Neural progenitor cell (in vitro differentiated cells): ENCODE measurements at regions not wholly inside any gene's neighbourhood (a gene's known extent, or its start where the extent isn't known, plus 50 kb on each side); places are given as distances from the start of the nearest gene placed in this dataset.

Experiments used
- DNase-seq: peaks from one replicate; pipeline ENCODE4 v3.0.0-alpha.2; 2016; ENCODE audit warnings: low spot score
- H2AFZ ChIP-seq: fragments of 200-600 bp; sonication (generic); replicated peaks from 2 replicates; pipeline ENCODE4 v1.6.1; 2016; ENCODE audit warnings: antibody characterized with exemption
- H3F3A ChIP-seq: fragments of 200-600 bp; sonication (generic); 2 replicates; pipeline ENCODE4 v1.6.1; 2016; ENCODE audit warnings: antibody characterized with exemption, low read depth
- H3K27ac ChIP-seq: fragments of 200-600 bp; sonication (generic); 2 replicates; pipeline ENCODE4 v1.5.1; 2016; ENCODE audit warnings: mild to moderate bottlenecking
- H3K27me3 ChIP-seq: fragments of 200-600 bp; sonication (generic); 2 replicates; pipeline ENCODE4 v1.6.1; 2016; ENCODE audit warnings: mild to moderate bottlenecking, moderate library complexity
- H3K36me3 ChIP-seq: fragments of 200-600 bp; sonication (generic); 2 replicates; pipeline ENCODE4 v1.5.1; 2016
- H3K4me1 ChIP-seq: fragments of 200-600 bp; sonication (generic); 2 replicates; pipeline ENCODE4 v1.6.1; 2016; ENCODE audit warnings: mixed run types
- H3K4me2 ChIP-seq: fragments of 200-600 bp; sonication (generic); 2 replicates; pipeline ENCODE4 v1.6.1; 2016
- H3K4me3 ChIP-seq: fragments of 200-600 bp; sonication (generic); 2 replicates; pipeline ENCODE4 v1.5.1; 2016
- H3K79me2 ChIP-seq: fragments of 200-600 bp; sonication (generic); 2 replicates; pipeline ENCODE4 v1.6.1; 2016; ENCODE audit warnings: low read depth
- H3K9ac ChIP-seq: fragments of 200-600 bp; sonication (generic); 2 replicates; pipeline ENCODE4 v1.6.1; 2016
- H3K9me3 ChIP-seq: fragments of 200-600 bp; sonication (generic); 2 replicates; pipeline ENCODE4 v1.5.1; 2016; ENCODE audit warnings: low read depth
- H4K20me1 ChIP-seq: fragments of 200-600 bp; sonication (generic); 2 replicates; pipeline ENCODE4 v1.6.1; 2016; ENCODE audit warnings: low read depth
- H3K27ac Mint-ChIP-seq: 3 replicates; pipeline ENCODE4 v1.8.0; 2021; ENCODE audit warnings: mixed read lengths
- H3K27me3 Mint-ChIP-seq: 2 replicates; pipeline ENCODE4 v1.8.0; 2022; ENCODE audit warnings: low read depth, mild to moderate bottlenecking, inconsistent platforms, moderate library complexity, mixed read lengths; ENCODE audit not compliant: insufficient read depth
- H3K36me3 Mint-ChIP-seq: 3 replicates; pipeline ENCODE4 v1.8.0; 2021; ENCODE audit warnings: mixed read lengths
- H3K4me1 Mint-ChIP-seq: 3 replicates; pipeline ENCODE4 v1.8.0; 2021; ENCODE audit warnings: mixed read lengths
- H3K4me3 Mint-ChIP-seq: 3 replicates; pipeline ENCODE4 v1.8.0; 2021; ENCODE audit warnings: mild to moderate bottlenecking, moderate library complexity, mixed read lengths
- H3K9me3 Mint-ChIP-seq: 3 replicates; pipeline ENCODE4 v1.8.0; 2020; ENCODE audit warnings: mixed read lengths
- EZH2 ChIP-seq: fragments of 200-600 bp; sonication (generic); IDR thresholded peaks from 2 replicates; pipeline ENCODE4 v1.6.1; 2017; ENCODE audit warnings: antibody characterized with exemption, mild to moderate bottlenecking, moderate library complexity
- EZH2phosphoT487 ChIP-seq: fragments of 200-600 bp; sonication (generic); IDR thresholded peaks from 2 replicates; pipeline ENCODE4 v1.6.1; 2017; ENCODE audit warnings: antibody characterized with exemption
- TF ChIP-seq, protein P1 (sequence below): fragments of 200-600 bp; sonication (generic); IDR thresholded peaks from 2 replicates; pipeline ENCODE4 v1.5.1; 2017; ENCODE audit warnings: antibody characterized with exemption, mild to moderate bottlenecking

DNA sequence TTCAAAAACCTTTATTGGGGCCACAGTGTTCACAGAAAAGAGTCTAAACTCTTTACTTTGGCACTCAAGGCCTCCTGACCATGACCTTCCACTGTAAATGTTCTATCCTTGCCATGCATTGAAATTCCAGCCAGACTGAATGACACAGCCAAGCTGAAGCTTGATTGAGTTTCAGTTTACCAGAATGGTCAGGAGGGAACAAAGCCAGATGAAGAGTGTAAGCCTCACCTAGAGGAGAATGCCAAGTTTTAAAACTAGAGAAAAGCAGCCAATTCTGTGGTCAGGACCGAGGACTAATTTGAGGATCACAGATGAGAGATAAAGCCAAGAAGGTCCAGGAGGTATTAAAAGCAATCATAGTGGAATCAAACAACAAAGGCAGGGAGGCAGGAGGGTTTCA is 215.3 kb downstream of the KCNA4 start:
- Histone ChIP-seq H3K4me3 (no peak overlapping the region), H3K79me2 (no peaks in the 10 kb centered on the region), H3K36me3 (no peaks in the 10 kb centered on the region), H3F3A (no peaks in the 10 kb centered on the region), H3K9me3 (no peaks in the 10 kb centered on the region), H3K9ac (no peak overlapping the region), H3K4me2 (no peak overlapping the region), H2AFZ (no peak overlapping the region), H3K27me3 (no peaks in the 10 kb centered on the region), H3K27ac (no peak overlapping the region), H3K4me1 (peaks cover 15% of the 10 kb centered on the region), H4K20me1 (no peaks in the 10 kb centered on the region)
- H3K9me3 Mint-ChIP-seq: peaks cover 3% of the 10 kb centered on the region
- DNase-seq: no peak
- no peaks in the 10 kb centered on the region for H3K27me3 Mint-ChIP-seq
- no peaks in the 10 kb centered on the region for H3K4me1 Mint-ChIP-seq
- H3K4me3 Mint-ChIP-seq: no peak overlapping the region
- H3K36me3 Mint-ChIP-seq: no peaks in the 10 kb centered on the region
- H3K27ac Mint-ChIP-seq: no peak overlapping the region
- TF ChIP-seq EZH2phosphoT487 (no peak), EZH2 (no peak)
- TF ChIP-seq, protein P1, sequence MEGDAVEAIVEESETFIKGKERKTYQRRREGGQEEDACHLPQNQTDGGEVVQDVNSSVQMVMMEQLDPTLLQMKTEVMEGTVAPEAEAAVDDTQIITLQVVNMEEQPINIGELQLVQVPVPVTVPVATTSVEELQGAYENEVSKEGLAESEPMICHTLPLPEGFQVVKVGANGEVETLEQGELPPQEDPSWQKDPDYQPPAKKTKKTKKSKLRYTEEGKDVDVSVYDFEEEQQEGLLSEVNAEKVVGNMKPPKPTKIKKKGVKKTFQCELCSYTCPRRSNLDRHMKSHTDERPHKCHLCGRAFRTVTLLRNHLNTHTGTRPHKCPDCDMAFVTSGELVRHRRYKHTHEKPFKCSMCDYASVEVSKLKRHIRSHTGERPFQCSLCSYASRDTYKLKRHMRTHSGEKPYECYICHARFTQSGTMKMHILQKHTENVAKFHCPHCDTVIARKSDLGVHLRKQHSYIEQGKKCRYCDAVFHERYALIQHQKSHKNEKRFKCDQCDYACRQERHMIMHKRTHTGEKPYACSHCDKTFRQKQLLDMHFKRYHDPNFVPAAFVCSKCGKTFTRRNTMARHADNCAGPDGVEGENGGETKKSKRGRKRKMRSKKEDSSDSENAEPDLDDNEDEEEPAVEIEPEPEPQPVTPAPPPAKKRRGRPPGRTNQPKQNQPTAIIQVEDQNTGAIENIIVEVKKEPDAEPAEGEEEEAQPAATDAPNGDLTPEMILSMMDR: no peak

DNA sequence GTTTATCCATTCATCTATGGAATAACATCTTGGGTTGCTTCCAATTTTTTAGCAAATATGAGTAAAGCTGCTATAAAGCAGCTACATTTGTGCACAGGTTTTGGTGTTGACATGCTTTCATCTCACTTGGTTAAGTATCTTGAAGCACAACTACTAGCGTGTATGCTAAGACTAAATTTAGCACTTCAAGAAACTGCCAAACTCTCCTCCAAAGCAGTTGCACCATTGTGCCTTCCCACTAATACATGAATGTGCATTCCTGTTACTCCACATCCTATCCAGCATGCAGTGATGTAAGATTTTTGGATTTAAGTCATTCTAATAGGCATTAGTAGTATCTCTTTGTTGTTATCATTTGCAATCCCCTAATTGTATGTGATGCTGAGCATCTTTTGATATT is 230.7 kb downstream of the KCNA4 start:
- H3K79me2 ChIP-seq: no peaks in the 10 kb centered on the region
- H3K4me1 ChIP-seq: peaks cover 2% of the 10 kb centered on the region
- no peak for TF ChIP-seq EZH2phosphoT487
- no peak for TF ChIP-seq EZH2
- TF ChIP-seq, protein P1: no peak
- no peaks in the 10 kb centered on the region for H3K36me3 Mint-ChIP-seq
- H3K4me3 Mint-ChIP-seq: no peak overlapping the region
- H3F3A ChIP-seq: no peaks in the 10 kb centered on the region
- peaks cover 14% of the 10 kb centered on the region for H3K4me1 Mint-ChIP-seq
- H3K36me3 ChIP-seq: no peaks in the 10 kb centered on the region
- no peak for DNase-seq
- no peaks in the 10 kb centered on the region for H3K9me3 ChIP-seq
- no peak overlapping the region for H3K9ac ChIP-seq
- H2AFZ ChIP-seq: no peak overlapping the region
- no peak overlapping the region for H3K27ac Mint-ChIP-seq
- peaks cover 4% of the 10 kb centered on the region for H3K27me3 Mint-ChIP-seq
- no peak overlapping the region for H3K4me2 ChIP-seq
- no peak overlapping the region for H3K4me3 ChIP-seq
- H4K20me1 ChIP-seq: no peaks in the 10 kb centered on the region
- H3K27me3 ChIP-seq: no peaks in the 10 kb centered on the region
- H3K27ac ChIP-seq: no peak overlapping the region
- H3K9me3 Mint-ChIP-seq: no peaks in the 10 kb centered on the region

DNA sequence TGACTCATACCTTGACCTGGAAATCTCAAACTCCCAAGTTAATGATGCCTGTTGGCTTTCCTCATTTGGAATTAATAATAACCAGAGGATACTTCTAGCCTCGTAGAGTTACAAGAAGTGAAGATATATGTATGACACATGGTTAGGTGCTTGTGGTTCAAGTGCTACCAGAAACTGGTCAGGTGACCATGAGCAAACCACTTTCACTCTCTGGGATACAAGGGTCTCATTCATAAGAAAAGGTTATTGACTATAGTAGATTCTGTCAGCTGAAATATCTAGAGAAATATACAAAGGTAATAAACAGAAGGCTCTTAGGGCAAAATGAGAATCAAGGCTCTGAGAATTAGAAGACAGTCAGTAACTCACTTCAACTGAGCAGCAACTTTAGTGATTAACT is 233.3 kb downstream of the KCNA4 start:
- Mint-ChIP-seq H3K9me3 (no peaks in the 10 kb centered on the region), H3K4me3 (no peak overlapping the region), H3K27ac (no peak overlapping the region), H3K4me1 (peaks cover 35% of the 10 kb centered on the region), H3K36me3 (no peaks in the 10 kb centered on the region), H3K27me3 (peaks cover 8% of the 10 kb centered on the region)
- Histone ChIP-seq H3K27me3 (no peaks in the 10 kb centered on the region), H3K9ac (no peak overlapping the region), H3K27ac (no peak overlapping the region), H3K9me3 (no peaks in the 10 kb centered on the region), H3K4me2 (no peak overlapping the region), H4K20me1 (no peaks in the 10 kb centered on the region), H3K4me1 (peaks cover 12% of the 10 kb centered on the region), H2AFZ (no peak overlapping the region), H3F3A (no peaks in the 10 kb centered on the region), H3K36me3 (no peaks in the 10 kb centered on the region), H3K4me3 (no peak overlapping the region), H3K79me2 (no peaks in the 10 kb centered on the region)
- TF ChIP-seq, protein P1: no peak
- TF ChIP-seq EZH2 (no peak), EZH2phosphoT487 (no peak)
- DNase-seq: no peak
